DND-41 (cell line): ENCODE measurements at regions not wholly inside any gene's neighbourhood (a gene's known extent, or its start where the extent isn't known, plus 50 kb on each side); places are given as distances from the start of the nearest gene placed in this dataset.

Source experiments
- CTCF ChIP-seq: IDR thresholded peaks from 2 replicates; pipeline ENCODE4 v1.5.1; 2012; ENCODE audit warnings: borderline replicate concordance, low read length, moderate library complexity, mild to moderate bottlenecking; ENCODE audit not compliant: poor library complexity, severe bottlenecking; ENCODE audit errors: extremely low read depth
- EZH2 ChIP-seq: IDR thresholded peaks from 3 replicates; pipeline ENCODE4 v1.6.1; 2012; ENCODE audit warnings: borderline replicate concordance, low read depth, mild to moderate bottlenecking, moderate library complexity, low read length, inconsistent platforms; ENCODE audit not compliant: severe bottlenecking

GRCh38 chr9:81381694-81382093 is 307.7 kb downstream of the TLE1 start:
- TF ChIP-seq CTCF (no peak), EZH2 (no peak)
